Astrocyte (in vitro differentiated cells and primary cell): ENCODE measurements at regions not wholly inside any gene's neighbourhood (a gene's known extent, or its start where the extent isn't known, plus 50 kb on each side); places are given as distances from the start of the nearest gene placed in this dataset.

Source experiments
- DNase-seq: peaks from one replicate; pipeline ENCODE4 v3.0.0-alpha.2; 2010; ENCODE audit warnings: low read depth
- FAIRE-seq: peaks from 2 replicates; lab custom pipeline; 2011; peaks lifted over from hg19 to GRCh38; lab: Jason Lieb, UNC
- H2AFZ ChIP-seq: 2 replicates; pipeline ENCODE4 v1.6.0; 2012; ENCODE audit warnings: low read depth, low read length, inconsistent platforms
- H3K27ac ChIP-seq: 2 replicates; pipeline ENCODE4 v1.5.1; 2011; ENCODE audit warnings: low read depth, low read length, inconsistent platforms
- H3K27me3 ChIP-seq: 2 replicates; pipeline ENCODE4 v1.6.0; 2011; ENCODE audit warnings: low read length, inconsistent platforms; ENCODE audit not compliant: insufficient read depth
- H3K36me3 ChIP-seq: 2 replicates; pipeline ENCODE4 v1.5.1; 2011; ENCODE audit warnings: low read length, inconsistent platforms; ENCODE audit not compliant: insufficient read depth
- H3K4me1 ChIP-seq: 2 replicates; pipeline ENCODE4 v1.5.1; 2011; ENCODE audit warnings: low read length, inconsistent platforms; ENCODE audit not compliant: insufficient read depth
- H3K4me2 ChIP-seq: 2 replicates; pipeline ENCODE4 v1.6.0; 2012; ENCODE audit warnings: low read length, inconsistent platforms
- H3K4me3 ChIP-seq: 2 replicates; pipeline ENCODE4 v1.5.1; 2011; ENCODE audit warnings: low read depth, mild to moderate bottlenecking, low read length, inconsistent platforms; ENCODE audit not compliant: insufficient read depth
- H3K79me2 ChIP-seq: 2 replicates; pipeline ENCODE4 v1.6.0; 2012; ENCODE audit warnings: mild to moderate bottlenecking, low read length, inconsistent platforms; ENCODE audit not compliant: insufficient read depth
- H3K9ac ChIP-seq: 2 replicates; pipeline ENCODE4 v1.6.0; 2012; ENCODE audit warnings: mild to moderate bottlenecking, low read length, inconsistent platforms
- H3K9me3 ChIP-seq: 2 replicates; pipeline ENCODE4 v1.5.1; 2012; ENCODE audit warnings: low read depth, mild to moderate bottlenecking, low read length, inconsistent platforms; ENCODE audit not compliant: insufficient read depth
- H4K20me1 ChIP-seq: 2 replicates; pipeline ENCODE4 v1.6.0; 2012; ENCODE audit warnings: low read length, inconsistent platforms; ENCODE audit not compliant: insufficient read depth
- H3K27ac Mint-ChIP-seq: one replicate; pipeline ENCODE4 v1.8.0; 2021; ENCODE audit warnings: mild to moderate bottlenecking, mixed read lengths; ENCODE audit not compliant: unreplicated experiment
- H3K27me3 Mint-ChIP-seq: one replicate; pipeline ENCODE4 v1.8.0; 2021; ENCODE audit warnings: low read depth, mixed read lengths; ENCODE audit not compliant: unreplicated experiment
- H3K36me3 Mint-ChIP-seq: one replicate; pipeline ENCODE4 v1.8.0; 2021; ENCODE audit warnings: low read depth, mixed read lengths; ENCODE audit not compliant: unreplicated experiment
- H3K4me1 Mint-ChIP-seq: one replicate; pipeline ENCODE4 v1.8.0; 2021; ENCODE audit warnings: low read depth, mixed read lengths; ENCODE audit not compliant: unreplicated experiment
- H3K4me3 Mint-ChIP-seq: one replicate; pipeline ENCODE4 v1.8.0; 2021; ENCODE audit warnings: mild to moderate bottlenecking, moderate library complexity, mixed read lengths; ENCODE audit not compliant: unreplicated experiment
- H3K9me3 Mint-ChIP-seq: one replicate; pipeline ENCODE4 v1.8.0; 2021; ENCODE audit warnings: mild to moderate bottlenecking, mixed read lengths; ENCODE audit not compliant: unreplicated experiment
- EZH2 ChIP-seq: IDR thresholded peaks from 2 replicates; pipeline ENCODE4 v1.6.1; 2012; ENCODE audit warnings: mild to moderate bottlenecking, low read length, inconsistent platforms; ENCODE audit not compliant: insufficient read depth
- TF ChIP-seq, protein P1 (sequence below): IDR thresholded peaks from 2 replicates; pipeline ENCODE4 v1.5.1; 2011; ENCODE audit warnings: low read depth, mild to moderate bottlenecking, inconsistent platforms, low read length, moderate library complexity; ENCODE audit not compliant: insufficient read depth

DNA sequence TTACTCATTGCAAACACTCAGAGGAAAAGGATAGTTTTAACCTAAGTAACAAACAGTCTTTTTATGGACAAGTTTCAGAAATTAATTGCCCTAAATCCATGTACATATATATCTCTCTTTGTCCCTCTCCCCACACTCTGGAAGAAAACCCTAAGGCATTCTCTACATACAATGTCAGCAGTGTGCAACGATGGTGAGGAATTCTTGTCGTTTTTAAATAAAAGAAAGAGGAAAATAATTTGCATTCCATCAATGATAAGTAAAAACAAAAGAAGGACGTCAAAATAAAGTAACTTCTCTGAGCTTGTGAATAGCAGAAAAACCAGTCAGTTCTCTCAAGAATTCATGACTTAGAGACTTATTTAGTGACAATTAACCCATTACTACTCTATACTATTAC, 550.5 kb upstream of the DIPK2B start:
- Histone ChIP-seq H3K36me3 (peaks cover 50% of the 10 kb centered on the region), H3K4me2 (peak overlapping the region; percentile 62), H3K9ac (peak overlapping the region; percentile 60), H3K27me3 (no peaks in the 10 kb centered on the region), H3K9me3 (no peaks in the 10 kb centered on the region), H2AFZ (no peak overlapping the region), H3K4me1 (peaks cover 60% of the 10 kb centered on the region), H3K79me2 (peaks cover 96% of the 10 kb centered on the region), H3K27ac (peak overlapping the region; percentile 60), H4K20me1 (peaks cover 22% of the 10 kb centered on the region), H3K4me3 (no peak overlapping the region)
- no peak for TF ChIP-seq EZH2
- TF ChIP-seq, protein P1, sequence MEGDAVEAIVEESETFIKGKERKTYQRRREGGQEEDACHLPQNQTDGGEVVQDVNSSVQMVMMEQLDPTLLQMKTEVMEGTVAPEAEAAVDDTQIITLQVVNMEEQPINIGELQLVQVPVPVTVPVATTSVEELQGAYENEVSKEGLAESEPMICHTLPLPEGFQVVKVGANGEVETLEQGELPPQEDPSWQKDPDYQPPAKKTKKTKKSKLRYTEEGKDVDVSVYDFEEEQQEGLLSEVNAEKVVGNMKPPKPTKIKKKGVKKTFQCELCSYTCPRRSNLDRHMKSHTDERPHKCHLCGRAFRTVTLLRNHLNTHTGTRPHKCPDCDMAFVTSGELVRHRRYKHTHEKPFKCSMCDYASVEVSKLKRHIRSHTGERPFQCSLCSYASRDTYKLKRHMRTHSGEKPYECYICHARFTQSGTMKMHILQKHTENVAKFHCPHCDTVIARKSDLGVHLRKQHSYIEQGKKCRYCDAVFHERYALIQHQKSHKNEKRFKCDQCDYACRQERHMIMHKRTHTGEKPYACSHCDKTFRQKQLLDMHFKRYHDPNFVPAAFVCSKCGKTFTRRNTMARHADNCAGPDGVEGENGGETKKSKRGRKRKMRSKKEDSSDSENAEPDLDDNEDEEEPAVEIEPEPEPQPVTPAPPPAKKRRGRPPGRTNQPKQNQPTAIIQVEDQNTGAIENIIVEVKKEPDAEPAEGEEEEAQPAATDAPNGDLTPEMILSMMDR = no peak
- H3K4me3 Mint-ChIP-seq = no peak overlapping the region
- no peak for DNase-seq
- no peaks in the 10 kb centered on the region for H3K9me3 Mint-ChIP-seq
- no peaks in the 10 kb centered on the region for H3K27me3 Mint-ChIP-seq
- peaks cover 37% of the 10 kb centered on the region for H3K4me1 Mint-ChIP-seq
- H3K27ac Mint-ChIP-seq = no peak overlapping the region
- no peak for FAIRE-seq
- H3K36me3 Mint-ChIP-seq = peaks cover 9% of the 10 kb centered on the region

DNA sequence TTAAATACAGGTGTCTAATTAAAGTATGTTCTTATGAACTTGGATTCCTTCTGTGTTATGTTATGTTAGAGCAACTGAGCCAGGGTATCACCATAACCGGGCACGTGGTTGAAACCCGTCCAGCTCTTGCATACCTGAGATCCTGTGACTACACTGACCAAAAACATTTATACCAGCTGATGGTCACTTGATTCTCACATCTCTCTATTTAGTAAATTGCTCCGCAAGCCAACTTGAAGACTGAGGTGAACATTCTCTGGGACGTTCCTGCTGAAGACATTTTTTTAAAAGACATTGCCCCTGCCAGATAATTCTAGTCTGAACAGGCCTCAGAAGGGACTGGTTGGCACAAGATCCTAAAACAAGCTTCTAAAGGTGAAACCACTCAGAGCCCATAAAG, 550.0 kb upstream of the DIPK2B start:
- Histone ChIP-seq H3K9ac (peak overlapping the region; percentile 60), H3K36me3 (peaks cover 53% of the 10 kb centered on the region), H3K27me3 (no peaks in the 10 kb centered on the region), H3K79me2 (peaks cover 90% of the 10 kb centered on the region), H4K20me1 (peaks cover 22% of the 10 kb centered on the region), H3K9me3 (no peaks in the 10 kb centered on the region), H3K27ac (peak overlapping the region; percentile 60), H2AFZ (no peak overlapping the region), H3K4me3 (no peak overlapping the region), H3K4me2 (no peak overlapping the region), H3K4me1 (peaks cover 55% of the 10 kb centered on the region)
- no peak overlapping the region for H3K4me3 Mint-ChIP-seq
- peaks cover 34% of the 10 kb centered on the region for H3K4me1 Mint-ChIP-seq
- peaks cover 10% of the 10 kb centered on the region for H3K36me3 Mint-ChIP-seq
- H3K27me3 Mint-ChIP-seq = no peaks in the 10 kb centered on the region
- no peak overlapping the region for H3K27ac Mint-ChIP-seq
- DNase-seq (peak; percentile 50), FAIRE-seq (peak; percentile 66)
- no peak for TF ChIP-seq EZH2
- TF ChIP-seq, protein P1 = no peak
- no peaks in the 10 kb centered on the region for H3K9me3 Mint-ChIP-seq

DNA sequence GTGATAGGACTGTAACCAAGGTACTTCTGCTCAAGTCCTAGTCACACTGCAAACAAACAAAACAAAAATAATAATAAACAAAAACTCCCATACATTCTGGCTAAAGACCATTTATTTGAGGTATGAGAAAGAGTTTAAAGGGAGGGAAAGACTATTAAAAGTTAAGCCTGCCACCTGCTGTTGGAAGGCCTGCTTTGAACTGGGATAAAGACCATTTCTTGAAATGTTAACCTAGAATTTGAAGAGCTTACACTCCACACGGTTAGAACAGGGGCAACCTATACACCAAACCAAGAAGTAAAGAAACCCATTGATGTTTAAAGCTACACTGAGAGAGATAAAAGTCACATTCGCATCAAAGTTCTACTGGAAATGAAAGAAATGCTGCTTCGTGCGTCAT, 548.7 kb upstream of the DIPK2B start:
- Histone ChIP-seq H3K27me3 (no peaks in the 10 kb centered on the region), H3K4me2 (peak overlapping the region; percentile 32)

More for the DNA sequence above, 548.7 kb upstream of the DIPK2B start:
- H3K36me3 Mint-ChIP-seq = peaks cover 7% of the 10 kb centered on the region
- Histone ChIP-seq H2AFZ (no peak overlapping the region), H3K36me3 (peaks cover 57% of the 10 kb centered on the region), H3K9ac (peak overlapping the region; percentile 35), H4K20me1 (peaks cover 22% of the 10 kb centered on the region), H3K4me3 (no peak overlapping the region), H3K9me3 (no peaks in the 10 kb centered on the region), H3K27ac (peak overlapping the region; percentile 19), H3K79me2 (peaks cover 80% of the 10 kb centered on the region), H3K4me1 (peaks cover 52% of the 10 kb centered on the region)
- H3K4me3 Mint-ChIP-seq = no peak overlapping the region
- no peaks in the 10 kb centered on the region for H3K27me3 Mint-ChIP-seq
- H3K27ac Mint-ChIP-seq = peak overlapping the region; percentile 69
- FAIRE-seq (peak; percentile 94), DNase-seq (no peak)
- H3K9me3 Mint-ChIP-seq = no peaks in the 10 kb centered on the region
- TF ChIP-seq, protein P1 = peak; percentile 24
- TF ChIP-seq EZH2 = no peak
- peaks cover 39% of the 10 kb centered on the region for H3K4me1 Mint-ChIP-seq
